IPS-11a (cell line): ENCODE measurements at regions not wholly inside any gene's neighbourhood (a gene's known extent, or its start where the extent isn't known, plus 50 kb on each side); places are given as distances from the start of the nearest gene placed in this dataset.

Experiments used
- H3K4me3 ChIP-seq: one replicate; pipeline ENCODE4 v1.5.1; 2013; ENCODE audit warnings: low read depth, low read length, control low read depth

DNA sequence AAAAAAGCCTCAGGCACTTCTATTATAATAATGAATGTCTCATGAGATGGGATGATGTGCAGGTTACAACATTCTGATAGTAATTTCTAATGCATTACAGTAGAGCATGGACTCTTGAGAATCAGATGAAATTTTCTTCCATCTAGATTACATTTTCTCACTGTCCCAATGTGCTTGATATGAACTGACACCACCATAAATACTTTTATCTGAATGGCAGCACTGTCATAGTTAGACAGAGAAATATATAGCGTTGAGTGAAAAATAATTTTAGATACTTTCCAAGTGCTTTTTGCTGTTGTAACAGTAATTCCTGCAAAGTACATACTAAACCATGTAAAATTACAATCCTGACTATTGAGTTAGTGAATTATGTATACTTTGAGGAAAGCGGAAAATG is 630.1 kb downstream of the BRINP3 start:
- H3K4me3 ChIP-seq = no peak overlapping the region

DNA sequence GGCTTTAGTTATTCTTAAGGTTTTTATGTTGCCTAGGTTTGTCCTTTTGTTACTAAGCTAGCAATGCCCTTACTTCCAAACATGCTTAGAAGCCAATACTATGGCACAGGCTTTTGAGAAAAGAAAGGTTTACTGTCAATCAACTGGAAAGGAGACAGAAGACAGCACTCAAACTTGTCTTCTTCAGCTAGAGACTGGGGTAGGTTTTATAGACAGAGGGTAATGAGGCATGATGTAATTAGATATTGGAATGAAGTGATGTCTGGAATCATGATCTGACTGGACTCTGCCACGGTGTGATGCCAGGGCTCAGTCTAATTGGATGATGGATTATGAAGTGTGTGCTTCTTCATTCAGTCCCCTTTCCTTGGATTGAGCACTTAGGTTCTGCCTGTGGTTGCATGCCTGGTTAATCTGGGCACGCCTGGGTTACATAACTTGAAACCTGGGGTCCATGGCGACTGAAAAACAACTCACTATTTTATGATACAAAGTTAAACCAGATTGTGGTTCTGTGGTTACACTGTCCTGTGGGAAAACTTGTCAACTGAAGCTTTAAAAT is 625.8 kb downstream of the BRINP3 start:
- no peak overlapping the region for H3K4me3 ChIP-seq

DNA sequence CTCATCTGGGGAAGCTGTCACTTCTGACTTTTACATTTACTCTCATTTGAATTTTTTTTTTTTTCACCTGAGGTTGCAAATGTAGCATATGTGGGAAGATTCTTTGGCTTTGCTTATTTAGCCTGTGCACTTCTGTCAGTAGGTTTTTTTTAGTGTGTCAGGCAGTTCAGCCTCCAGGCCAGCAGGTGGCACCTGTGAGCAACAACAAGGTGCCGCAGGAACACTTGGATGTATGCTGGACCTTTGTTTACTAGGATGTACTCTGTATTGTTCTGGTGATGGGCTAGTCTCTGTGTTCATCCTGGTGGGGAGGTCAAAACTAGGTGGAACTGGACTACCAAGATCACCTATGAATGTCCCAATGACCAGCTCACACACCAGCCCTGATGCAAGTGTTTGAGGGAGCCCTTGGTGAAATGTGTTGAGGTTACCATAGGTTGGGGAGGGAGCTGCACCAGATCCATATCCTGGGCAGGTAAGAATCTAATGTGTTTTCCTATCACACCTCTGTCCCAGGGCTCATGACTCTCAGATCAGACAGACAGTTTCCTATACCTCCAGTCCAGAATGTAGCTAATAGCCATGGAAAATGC is 618.2 kb downstream of the BRINP3 start:
- H3K4me3 ChIP-seq = no peak overlapping the region

DNA sequence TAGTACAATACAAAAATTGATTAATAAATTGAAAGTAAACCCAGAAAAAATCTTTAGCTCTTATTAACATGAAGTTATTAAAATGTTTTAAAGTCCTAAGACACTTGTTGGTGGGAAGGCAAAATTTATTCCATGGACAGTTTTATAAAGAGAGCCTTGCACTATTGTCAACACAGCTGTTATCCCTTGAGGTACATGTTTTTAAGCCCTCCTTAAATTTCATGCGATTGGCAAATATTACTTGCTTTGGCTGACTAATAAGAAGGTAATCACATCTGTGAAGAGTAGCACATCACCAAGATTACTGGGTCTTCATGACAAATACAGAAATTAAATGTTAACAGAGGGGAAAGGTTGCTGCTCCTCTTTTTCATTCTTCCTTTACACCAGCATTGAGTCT is 611.1 kb downstream of the BRINP3 start:
- no peak overlapping the region for H3K4me3 ChIP-seq

DNA sequence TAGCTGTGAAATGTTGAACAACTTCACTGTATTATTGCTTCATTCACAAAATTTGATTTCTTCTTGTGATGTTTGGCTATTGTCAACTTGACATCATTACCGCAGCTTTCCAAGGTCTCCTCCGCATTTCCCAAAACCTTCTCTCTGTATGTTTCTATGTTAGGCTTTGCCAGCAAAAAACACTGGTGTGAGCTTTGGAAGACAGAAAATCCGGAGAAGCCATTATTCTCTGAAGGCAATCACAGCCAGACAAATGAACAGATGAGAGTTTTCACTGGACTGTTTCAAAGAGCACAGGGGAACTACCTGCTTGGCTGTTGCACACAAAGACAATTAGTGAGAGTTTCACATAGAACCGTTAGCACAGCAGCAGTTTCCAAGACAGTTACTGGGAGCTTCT is 609.6 kb downstream of the BRINP3 start:
- no peak overlapping the region for H3K4me3 ChIP-seq

DNA sequence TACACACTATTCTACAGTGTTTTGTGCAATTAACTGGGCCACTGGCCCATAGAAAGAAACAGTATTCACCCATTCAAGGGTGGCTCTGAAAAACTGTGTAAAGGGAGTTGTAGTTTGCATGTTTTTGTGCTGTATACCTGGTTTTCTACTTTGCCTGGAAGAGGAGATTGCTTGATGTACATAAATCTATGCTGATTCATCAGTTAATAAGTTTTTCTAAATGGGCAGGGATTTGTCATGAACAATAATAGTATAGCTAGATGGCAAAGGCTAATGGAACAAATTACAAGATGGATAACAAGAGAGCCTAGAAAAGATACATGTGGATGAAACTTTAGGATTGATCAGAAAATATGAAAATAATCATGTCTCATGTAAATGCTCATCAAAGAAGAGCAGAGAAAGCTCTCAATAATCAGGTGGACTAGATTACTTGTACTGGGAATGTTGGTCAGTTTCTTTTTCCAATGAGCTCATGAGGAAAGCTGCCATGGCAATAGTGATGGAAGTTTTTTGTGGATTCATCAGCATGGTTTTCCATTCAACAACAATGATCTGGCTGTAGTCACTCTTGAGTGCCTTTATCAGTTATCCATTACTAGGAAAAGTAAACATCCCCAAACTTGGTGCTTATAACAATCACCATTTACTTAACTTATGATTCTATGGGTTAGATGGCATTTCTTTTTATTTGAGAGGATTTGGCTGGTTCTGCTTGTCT is 602.8 kb downstream of the BRINP3 start:
- no peak overlapping the region for H3K4me3 ChIP-seq

DNA sequence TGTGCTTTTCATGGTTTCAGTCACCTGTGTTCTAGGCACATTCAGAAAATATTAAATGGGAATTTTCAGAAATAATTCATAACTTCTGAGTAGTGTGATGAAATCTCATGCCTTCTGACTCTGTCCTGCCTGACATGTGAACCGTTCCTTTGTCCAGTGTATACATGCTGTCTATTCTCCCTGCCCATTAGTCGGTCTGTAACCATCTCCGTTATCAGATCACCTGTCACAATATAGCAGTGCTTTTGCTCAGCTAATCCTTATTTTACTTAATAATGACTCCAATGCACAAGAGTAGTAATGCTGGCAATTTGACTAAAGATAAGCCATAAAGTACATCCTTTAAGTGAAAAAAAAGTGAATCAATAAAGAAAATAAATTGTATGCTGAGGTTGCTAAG is 597.5 kb downstream of the BRINP3 start:
- H3K4me3 ChIP-seq = no peak overlapping the region

DNA sequence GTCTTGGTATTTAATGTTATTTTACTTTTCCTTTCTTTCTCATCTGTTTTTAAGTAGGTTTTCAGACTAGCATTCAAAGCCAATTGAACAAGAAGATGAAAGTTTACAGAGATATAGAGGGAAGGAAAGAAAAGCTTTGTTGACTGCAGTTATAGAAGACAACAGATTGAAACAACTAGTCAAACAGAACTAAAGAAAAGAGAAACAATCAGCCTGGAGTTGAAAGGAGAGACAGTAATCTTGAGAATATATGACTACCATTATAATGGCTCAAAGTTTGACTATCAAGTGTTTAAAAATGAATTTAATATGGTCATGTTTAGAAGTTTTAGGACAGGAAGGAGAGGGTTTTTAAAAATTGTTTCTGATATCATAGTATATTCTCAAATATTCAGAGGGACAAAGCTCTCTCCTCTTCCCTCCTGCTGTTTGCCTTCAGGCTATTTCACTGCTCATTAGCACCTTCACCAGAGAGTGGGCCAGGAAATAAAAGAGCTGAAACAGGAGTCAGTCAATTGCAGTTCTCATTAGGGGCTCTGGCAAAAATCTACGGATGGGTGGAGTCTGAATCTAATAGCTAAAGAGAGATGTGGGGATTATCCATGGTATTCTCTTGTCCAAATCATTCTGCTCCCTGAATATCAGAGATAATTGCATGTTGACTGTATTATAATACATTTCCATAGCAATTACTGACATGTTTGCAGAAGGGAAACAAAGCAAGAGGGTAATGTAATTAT is 577.8 kb downstream of the BRINP3 start:
- no peak overlapping the region for H3K4me3 ChIP-seq

DNA sequence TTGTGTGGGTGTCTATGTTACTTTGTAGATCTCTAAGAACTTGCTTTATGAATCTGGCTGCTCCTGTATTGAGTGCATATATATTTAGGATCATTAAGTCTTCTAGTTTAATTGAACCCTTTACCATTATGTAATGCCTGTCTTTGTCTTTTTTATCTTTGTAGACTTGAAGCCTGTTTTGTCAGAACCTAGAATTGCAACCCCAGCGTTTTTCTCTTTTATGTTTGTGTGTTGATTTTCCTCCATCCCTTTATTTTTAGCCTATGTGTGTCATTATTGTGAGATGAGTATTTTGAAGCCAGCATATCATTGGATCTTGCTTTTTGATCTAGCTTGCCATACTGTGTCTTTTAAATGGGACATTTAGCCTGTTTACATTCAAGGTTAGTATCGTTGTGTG is 573.2 kb downstream of the BRINP3 start:
- no peak overlapping the region for H3K4me3 ChIP-seq

DNA sequence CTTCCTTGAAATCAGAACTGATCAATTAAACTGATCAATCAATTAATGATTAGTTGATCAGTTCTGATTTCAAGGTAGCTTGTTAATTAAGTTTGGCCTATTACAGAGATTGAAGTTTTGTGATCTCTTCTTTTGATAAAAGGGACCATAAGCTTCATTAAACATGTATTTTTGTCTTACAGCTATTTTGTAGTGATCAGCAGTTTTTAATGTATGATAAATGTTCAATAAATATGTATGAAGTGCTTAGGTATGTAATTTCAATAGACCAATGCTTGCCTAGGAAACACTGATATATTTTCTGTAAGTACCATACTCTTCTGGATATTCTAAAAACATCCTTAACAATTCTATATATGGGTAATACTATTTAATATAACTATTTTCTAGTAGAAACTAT is 569.6 kb downstream of the BRINP3 start:
- H3K4me3 ChIP-seq = no peak overlapping the region

DNA sequence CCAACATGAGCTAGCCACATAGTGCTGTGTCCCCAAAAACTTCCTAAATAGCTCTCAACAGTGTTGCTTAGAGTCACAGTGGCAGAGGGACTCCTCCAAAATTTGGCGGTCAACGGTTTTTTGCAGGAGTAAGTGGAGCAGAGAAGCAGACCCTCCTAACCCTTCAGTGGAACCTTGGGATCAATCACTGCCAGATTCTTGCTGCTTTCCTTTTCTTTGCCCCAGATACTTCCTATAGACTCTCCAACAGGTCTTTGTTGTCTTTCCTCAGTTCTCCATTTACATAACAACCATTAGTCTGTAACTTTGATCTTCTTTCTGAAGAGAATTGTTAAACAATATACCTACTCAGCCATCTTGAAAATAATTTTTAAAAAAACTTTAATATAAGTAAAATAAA is 556.1 kb downstream of the BRINP3 start:
- no peak overlapping the region for H3K4me3 ChIP-seq

DNA sequence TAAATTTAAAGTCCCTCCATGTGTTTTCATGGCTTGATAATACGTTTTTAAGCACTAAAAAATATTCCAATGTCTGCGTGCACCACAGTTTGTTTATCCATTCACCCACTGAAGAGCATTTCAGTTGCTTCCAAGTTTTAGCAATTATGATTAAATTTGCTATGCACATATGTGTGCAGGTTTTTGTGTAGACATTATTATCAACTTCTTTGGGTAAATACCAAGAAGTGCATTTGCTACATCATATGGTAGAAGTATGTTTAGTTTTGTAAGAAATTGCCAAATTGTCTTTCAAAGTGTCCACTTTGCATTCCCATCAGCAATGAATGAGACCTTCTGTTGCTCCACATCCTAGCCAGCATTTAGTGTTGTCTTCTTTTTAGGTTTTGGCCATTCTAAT is 550.0 kb downstream of the BRINP3 start:
- H3K4me3 ChIP-seq = no peak overlapping the region

DNA sequence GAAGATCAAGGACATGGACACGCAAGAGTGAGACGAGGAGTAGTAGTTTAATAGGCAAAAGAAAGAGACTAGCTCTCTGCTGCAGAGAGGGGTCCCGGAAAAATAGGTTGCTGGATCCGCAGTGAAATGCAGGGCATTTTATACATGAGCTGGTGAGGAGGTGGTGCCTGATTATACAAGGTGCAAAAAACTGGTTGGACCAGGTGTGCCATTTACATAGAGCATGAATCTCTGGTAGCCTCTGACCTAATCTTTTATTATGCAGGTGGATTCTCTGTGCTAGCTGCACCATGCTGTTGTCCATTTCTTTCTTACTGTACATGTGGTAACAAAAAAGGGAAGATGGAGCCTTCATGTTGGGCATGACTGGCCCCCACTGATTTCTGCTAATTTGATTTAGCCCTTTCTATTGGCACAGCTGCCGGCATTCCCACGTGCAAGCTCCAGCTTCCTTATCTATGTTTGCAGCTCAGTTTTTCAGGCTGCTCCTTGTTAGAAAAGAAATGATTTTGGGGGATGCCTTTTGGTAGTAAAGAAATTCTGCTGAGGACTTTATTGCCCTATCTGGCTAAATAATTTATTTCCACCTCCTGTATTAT is 548.1 kb downstream of the BRINP3 start:
- no peak overlapping the region for H3K4me3 ChIP-seq

DNA sequence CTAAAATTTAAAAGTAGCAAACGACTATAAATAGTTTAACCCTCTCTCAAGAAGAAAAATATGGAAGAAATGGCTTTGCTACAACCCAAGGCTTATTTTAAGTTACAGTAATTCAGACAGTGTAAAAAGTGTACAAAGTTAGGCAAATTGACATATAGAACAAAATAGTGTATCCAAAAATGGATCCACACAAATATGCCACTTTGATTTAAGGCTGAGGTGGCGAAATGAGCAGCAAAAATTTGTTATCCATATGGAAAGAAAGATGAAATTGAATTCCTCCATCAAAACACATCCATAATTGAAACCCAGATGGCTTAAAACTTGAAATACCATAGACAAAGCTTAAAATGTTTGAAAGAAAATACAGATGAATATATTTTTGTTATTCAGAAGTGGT is 540.8 kb downstream of the BRINP3 start:
- no peak overlapping the region for H3K4me3 ChIP-seq

DNA sequence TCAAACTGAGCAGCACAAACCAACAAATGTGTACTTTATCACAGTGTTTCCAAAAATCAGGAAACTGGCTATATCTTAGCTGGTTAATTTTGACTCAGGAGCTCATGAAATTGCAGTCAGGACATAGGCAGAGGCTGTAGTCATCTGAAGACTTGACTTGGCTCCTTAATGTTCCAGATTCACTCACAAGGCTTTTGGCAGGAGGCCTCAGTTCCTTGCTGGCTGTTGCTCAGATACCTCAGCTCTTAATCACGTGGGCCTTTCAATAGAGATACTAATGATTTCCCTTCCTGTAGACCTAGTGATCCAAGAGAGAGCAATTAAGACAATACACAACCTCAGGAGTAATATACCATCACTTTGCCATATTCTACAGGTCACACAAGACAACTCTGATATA is 537.7 kb downstream of the BRINP3 start:
- H3K4me3 ChIP-seq = no peak overlapping the region

DNA sequence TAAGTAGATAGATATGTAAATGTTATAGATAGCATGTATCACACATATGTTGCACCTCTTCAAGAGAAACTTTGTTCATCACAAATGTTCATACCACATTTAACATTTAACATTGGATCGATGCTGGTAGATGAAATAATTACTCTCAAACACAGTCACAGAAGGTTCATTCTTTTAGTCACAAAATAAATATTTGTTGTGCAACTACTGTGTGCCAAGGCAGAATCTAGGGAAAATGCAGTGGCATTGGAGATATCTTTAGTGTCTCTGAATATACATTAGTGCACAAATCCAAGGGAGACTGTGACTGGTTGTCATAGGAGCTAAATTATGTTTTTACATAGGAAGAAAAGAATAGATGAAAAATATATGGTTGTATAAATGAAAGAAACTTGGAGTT is 535.7 kb downstream of the BRINP3 start:
- no peak overlapping the region for H3K4me3 ChIP-seq

DNA sequence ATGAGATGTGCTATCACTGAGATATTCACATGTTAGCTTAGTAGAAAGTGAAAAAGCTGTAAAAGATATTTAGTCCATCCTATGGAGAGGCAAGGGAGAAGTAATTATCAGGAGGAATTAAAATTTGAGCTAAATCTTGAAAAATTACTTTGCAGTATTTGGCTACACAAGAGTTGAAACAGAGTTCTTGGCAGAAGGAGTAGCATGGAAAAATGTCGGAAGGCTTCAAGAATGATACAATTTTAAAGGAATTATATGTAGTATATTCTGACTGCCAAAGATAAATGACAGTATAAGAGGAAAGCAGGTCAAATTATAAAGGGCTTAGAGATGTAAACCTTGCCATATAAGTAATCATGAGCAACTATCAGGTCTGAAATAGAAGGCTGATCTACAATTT is 518.9 kb downstream of the BRINP3 start:
- no peak overlapping the region for H3K4me3 ChIP-seq

DNA sequence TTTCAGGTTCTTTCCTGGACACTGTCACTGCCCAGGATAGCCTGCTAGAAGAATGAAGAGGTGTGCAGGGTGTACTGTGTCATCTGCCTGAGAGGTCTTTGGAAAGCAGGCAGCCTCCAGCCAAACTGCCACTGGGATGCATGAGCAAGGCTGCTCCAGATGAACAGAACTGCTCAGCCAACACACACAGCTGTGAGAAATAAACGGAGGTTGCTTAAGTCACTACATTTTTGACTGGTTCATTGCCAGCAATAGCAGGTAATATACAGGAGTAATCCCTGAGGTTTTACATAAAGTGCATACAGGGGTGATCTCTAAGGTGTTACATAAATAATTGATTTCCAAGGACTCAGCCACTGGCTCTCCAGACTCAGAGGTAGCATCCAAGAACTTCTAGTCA is 516.9 kb downstream of the BRINP3 start:
- H3K4me3 ChIP-seq = no peak overlapping the region

DNA sequence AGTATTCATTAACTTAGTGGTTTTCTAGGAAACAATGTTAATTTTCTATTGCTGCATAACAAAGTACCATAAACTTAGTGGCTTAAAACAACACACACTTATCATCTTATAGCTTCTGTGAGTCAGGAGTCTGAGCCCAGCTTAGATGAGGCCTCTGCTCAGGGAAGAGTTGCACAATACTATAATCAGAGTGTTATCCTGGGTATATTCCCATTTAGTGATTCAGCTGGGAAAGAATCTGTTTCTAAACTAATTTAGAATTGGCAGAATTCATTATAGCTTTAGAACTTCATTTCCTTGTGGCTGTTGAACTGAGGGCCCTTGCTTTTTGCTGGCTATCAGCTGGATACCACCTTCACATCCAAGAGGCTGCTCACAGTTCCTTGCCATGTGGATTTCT is 515.5 kb downstream of the BRINP3 start:
- no peak overlapping the region for H3K4me3 ChIP-seq

DNA sequence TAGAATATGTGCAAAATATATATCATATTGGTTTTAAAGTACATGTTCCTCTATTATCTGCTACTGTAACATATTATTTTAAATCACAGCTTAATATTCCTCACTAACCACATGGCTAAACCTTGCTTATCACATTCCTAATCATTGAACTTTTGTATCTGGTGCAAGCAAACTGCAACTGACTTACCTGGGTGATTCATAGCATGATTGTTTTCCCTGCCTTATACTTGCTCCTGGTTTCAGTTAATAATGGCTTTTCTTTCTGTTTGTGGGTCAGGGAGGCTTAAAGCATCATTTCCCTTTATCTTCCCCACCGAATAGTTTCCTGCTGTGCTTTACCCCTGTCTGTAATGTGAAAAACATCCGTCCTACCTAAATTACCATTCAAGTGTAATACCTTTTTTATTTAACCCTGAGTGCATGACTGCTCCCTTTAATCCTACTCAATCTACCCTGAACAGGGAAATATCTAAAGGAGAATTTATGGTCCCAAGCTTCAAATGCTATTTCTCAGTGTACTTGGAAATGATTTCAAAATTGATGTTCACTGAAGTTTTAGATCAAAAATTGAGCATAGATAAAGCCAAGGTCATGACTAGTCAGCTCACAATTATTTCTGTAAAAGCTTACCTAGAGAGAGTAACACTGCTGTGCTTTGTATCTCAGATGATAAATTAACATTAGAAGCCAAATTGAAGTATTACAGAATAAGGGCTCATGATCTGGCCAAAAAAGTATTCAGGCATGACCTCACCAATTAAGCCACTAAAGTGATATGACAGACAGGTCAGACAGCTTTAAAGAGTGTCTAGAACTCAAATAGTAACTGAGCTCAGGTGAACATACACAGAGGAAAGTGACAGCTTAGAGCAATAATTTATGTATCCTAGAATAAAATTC is 507.1 kb downstream of the BRINP3 start:
- H3K4me3 ChIP-seq = no peak overlapping the region

DNA sequence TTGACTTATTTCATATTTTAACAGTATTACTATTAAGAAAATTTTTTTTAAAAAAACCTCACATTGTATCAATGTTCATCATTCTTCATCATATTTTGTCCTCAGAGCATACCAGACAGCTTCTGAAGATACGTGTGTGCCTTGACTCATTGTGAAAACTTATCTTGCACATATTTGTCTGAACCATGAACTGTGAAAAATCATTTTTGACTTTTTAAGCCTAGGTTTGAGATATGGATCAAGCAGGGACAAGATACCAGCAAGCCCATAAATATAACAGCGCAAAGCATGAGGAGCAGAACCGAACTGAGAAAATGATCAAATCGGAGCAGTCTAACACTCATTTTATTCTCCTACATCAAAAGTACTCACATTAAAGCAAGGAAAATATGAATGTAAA is 506.0 kb downstream of the BRINP3 start:
- no peak overlapping the region for H3K4me3 ChIP-seq
